ENCODE measurements at regions not wholly inside any gene's neighbourhood (a gene's known extent, or its start where the extent isn't known, plus 50 kb on each side); places are given as distances from the start of the nearest gene placed in this dataset.
"Not testable (repeated sequence)": the region's sequence is repeated elsewhere in the genome, so short reads cannot be mapped to it uniquely, and the experiment has no call there.

- no peak for DNase-seq
These were observed 83.2 kb upstream of the OGFRL1 start for GRCh38 chr6:71205336-71205956.

DNA sequence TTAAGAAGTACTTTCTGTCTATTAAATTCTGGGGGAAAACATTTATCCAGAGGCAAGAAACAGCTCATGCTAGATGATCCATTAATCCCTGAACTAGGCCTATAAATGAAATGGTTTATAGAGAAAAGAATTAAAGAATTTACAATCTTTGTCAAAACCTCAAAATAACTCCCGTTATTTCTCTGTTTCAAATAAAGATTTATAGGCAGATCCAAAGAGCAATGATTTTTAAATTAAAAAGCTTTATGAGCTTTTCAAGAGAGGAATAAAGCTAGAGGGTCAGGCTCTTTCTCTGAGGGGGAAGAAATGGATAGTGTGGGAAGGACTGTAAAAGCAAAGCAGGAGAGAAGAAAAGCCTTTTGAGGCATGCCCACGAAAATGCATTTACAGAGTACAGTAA, 82.5 kb upstream of the OGFRL1 start:
- no peak for DNase-seq

- DNase-seq: no peak
These were observed 79.4 kb upstream of the OGFRL1 start for GRCh38 chr6:71209206-71209605.

DNA sequence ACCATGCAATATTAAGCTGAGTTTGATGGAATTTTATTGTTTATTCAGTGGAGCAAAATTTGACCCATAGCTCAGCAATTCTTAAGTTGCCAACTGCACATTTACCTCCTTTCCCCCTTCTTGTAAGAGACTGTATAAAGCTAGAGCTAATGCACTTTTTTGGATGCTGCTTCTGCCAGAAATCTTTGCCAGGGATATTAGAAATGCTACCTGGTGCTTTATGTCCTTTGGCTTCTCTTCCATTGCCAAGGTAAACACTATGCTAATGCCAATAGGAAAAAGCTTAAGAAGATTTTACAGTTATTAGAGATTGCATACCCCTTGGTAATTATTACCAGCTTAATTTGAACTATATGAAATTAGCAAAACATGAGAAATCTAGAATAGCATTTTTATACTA, 79.0 kb upstream of the OGFRL1 start:
- no peak for DNase-seq

DNA sequence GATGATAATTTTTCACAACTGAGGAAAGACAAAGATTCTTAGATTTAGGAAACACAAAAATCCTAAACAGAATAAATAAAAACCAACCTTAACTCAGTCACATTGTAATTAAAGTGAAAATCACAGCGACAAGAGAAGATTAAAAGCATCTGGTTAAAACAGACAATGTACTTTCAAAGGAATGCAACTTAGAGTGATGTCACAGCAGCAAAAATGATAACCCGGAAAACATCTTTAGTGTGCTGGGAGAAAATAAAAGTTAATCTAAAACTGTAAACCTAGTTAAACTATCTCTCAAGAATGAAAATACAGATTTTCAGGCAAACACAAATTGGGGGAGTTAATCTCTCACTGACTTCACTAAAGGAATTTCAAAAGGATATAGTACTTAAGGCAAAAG, 76.8 kb upstream of the OGFRL1 start:
- DNase-seq: no peak

GRCh38 chr6:71220466-71220865, 68.1 kb upstream of the OGFRL1 start:
- DNase-seq: no peak

GRCh38 chr6:71222671-71223070, 65.9 kb upstream of the OGFRL1 start:
- DNase-seq: no peak

GRCh38 chr6:71224011-71224410, 64.6 kb upstream of the OGFRL1 start:
- DNase-seq: no peak

DNA sequence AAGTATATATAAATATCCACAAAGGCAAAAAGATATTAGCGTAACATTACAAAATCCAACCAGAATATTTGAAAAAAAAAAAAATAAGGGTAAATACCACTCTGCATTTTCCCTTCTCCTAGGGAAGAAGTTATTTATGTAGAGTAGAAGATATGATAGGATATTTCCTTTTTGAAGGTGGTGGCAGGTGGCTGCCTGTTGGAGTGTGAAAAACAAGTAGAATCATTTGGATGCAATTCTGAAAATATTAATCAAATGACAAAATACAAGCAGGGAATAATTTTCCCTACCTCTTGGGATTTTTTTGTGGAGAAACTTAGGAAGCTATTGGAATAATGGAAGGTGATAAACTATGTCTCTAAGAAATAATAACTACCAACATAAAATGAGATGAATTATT, 62.5 kb upstream of the OGFRL1 start:
- DNase-seq: no peak

- no peak for DNase-seq
These were observed 60.1 kb upstream of the OGFRL1 start for GRCh38 chr6:71228461-71229041.

DNA sequence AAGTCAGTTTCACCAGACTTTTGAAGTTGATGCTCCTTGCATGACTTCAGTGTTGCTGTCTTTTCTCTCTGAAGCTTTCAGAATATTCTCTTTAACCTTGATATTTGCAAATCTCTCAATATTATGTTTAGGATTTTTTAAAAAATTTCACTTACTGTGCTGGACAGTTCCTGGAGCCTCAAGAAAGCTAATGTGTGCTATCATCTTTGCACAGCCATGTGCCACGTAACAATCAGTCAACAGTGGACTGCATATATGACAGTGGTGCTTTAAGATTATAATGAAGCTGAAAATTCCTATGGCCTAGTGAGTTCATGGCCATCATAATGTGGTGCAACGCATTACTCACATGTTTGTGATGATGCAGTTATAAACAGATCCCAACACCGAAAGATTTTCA, 59.1 kb upstream of the OGFRL1 start:
- no peak for DNase-seq

DNA sequence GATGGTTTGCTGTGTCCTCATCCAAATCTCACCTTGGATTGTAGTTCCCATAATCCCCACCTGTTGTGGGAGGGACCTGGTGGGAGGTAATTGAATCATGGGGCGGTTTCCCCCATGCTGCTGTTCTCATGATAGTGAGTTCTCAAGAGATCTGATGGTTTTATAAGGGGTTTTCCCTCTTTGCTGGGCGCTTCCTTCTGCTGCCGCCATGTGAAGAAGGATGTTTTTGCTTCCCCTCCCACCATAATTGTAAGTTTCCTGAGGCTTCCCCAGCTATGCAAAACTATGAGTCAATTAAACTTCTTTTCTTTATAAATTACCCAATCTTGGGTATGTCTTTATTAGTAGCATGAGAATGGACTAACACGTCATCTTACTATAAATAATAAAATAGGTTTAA, 55.7 kb upstream of the OGFRL1 start:
- not testable (repeated sequence) for DNase-seq

DNA sequence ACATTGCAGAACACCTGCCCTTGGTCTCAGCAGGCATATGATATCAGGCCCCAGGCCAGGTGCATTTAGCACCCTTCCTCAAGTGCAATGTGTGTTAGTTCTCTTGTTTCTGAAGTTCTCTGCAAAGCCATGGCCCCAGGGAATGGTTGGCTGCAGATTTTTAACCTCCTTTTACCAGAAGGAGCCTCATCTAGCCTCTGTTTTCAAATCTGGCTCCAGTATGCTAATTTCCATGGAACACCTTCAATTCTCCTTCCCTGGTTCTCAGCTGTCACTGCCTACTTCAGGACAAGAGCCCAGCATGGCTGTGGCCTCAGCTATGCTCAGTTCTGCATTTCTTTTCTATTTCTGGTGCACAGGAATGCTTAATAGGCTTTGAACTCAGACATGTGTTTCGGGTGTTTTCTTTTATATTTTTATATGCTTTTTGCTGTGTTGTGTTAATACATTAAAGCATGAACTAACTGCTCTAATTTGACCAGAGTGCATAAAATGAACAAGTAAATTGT, 51.6 kb upstream of the OGFRL1 start:
- no peak for DNase-seq

- no peak for DNase-seq
These were observed 50.3 kb upstream of the OGFRL1 start for GRCh38 chr6:71238351-71238750.
